ENCODE measurements at regions not wholly inside any gene's neighbourhood (a gene's known extent, or its start where the extent isn't known, plus 50 kb on each side); places are given as distances from the start of the nearest gene placed in this dataset.

GRCh38 chr4:154086247-154086646, 297.4 kb upstream of the SFRP2 start:
- DNase-seq = no peak

- no peak for DNase-seq
Observed at GRCh38 chr4:154084864-154085263, 296.0 kb upstream of the SFRP2 start.

- DNase-seq = no peak
Observed at GRCh38 chr4:154082760-154083535, 294.1 kb upstream of the SFRP2 start.

GRCh38 chr4:154081391-154081790, 292.5 kb upstream of the SFRP2 start:
- DNase-seq = no peak

- DNase-seq = peak; percentile 8
Observed at GRCh38 chr4:154078504-154079350, 289.8 kb upstream of the SFRP2 start.

GRCh38 chr4:154076921-154077320, 288.0 kb upstream of the SFRP2 start:
- no peak for DNase-seq

GRCh38 chr4:154073107-154073822, 284.4 kb upstream of the SFRP2 start:
- peak; percentile 16 for DNase-seq

- DNase-seq = no peak
Observed at GRCh38 chr4:154067786-154068185, 278.9 kb upstream of the SFRP2 start.

GRCh38 chr4:154065368-154065767, 276.5 kb upstream of the SFRP2 start:
- DNase-seq = no peak

GRCh38 chr4:154064244-154064643, 275.4 kb upstream of the SFRP2 start:
- DNase-seq = no peak

- DNase-seq = no peak
Observed at GRCh38 chr4:154049457-154050181, 260.7 kb upstream of the SFRP2 start.

GRCh38 chr4:154047733-154048132, 258.9 kb upstream of the SFRP2 start:
- no peak for DNase-seq

GRCh38 chr4:154044742-154045485, 256.0 kb upstream of the SFRP2 start:
- no peak for DNase-seq

- DNase-seq = no peak
Observed at GRCh38 chr4:154044108-154044531, 255.2 kb upstream of the SFRP2 start.

- DNase-seq = no peak
Observed at GRCh38 chr4:154041640-154042039, 252.8 kb upstream of the SFRP2 start.

- no peak for DNase-seq
Observed at GRCh38 chr4:154039435-154040343, 250.8 kb upstream of the SFRP2 start.

- no peak for DNase-seq
Observed at GRCh38 chr4:154036856-154037255, 248.0 kb upstream of the SFRP2 start.

GRCh38 chr4:154035341-154035740, 246.5 kb upstream of the SFRP2 start:
- no peak for DNase-seq

- DNase-seq = no peak
Observed at GRCh38 chr4:154033921-154034320, 245.0 kb upstream of the SFRP2 start.

GRCh38 chr4:154032914-154033313, 244.0 kb upstream of the SFRP2 start:
- DNase-seq = no peak

- no peak for DNase-seq
Observed at GRCh38 chr4:154030746-154031145, 241.9 kb upstream of the SFRP2 start.
